ENCODE measurements at regions not wholly inside any gene's neighbourhood (a gene's known extent, or its start where the extent isn't known, plus 50 kb on each side); places are given as distances from the start of the nearest gene placed in this dataset.

DNA sequence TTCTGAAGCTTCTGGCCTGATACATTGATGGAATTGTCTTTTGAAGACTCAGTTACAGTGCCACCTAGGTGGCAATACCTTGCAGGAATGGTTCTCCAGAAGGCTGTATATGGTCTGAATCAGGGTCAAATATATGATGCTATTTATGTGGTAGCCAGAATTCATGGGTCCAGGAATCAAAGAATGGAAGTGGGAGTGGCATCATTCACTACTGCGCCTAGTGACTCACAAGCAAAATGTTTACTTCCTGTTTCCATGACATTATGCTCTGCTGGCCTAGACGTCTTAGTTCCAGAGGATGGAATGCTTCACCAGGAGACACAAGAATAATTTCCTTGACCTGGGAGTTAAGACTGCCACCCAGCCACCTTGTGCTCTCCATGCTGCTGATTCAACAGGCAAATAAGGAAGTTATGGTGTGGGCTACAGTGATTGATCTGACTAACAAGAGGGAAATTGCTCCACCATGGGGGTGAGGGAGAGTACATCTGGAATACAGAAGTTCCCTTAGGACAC, 491.8 kb downstream of the ETS1 start:
- ATAC-seq = no peak
- H3K4me3 Mint-ChIP-seq = peak overlapping the region; percentile 10

DNA sequence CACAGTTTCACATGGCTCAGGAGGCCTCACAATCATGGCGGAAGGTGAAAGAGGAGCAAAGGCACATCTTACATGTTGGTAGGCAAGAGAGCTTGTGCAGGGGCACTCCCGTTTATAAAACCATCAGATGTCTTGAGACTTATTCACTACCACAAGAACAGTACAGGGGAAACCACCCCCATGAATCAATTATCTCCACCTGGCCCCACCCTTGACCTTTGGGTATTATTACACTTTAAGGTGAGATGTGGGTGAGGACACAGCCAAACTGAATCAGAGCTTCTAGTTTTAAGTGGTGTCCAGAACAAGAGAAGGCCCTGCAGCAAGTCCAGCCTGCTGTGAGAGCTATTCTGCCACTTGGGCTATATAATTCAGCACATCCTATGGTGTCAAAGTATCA, 493.7 kb downstream of the ETS1 start:
- Mint-ChIP-seq H3K9me3 (peaks cover 11% of the 10 kb centered on the region), H3K4me3 (no peak overlapping the region), H3K36me3 (ENCODE audit: insufficient read depth) (peaks cover 5% of the 10 kb centered on the region), H3K4me1 (ENCODE audit: low read depth) (peaks cover 9% of the 10 kb centered on the region), H3K27me3 (ENCODE audit: low read depth) (peaks cover under 1% of the 10 kb centered on the region)
- DNase-seq (no peak), ATAC-seq (no peak)

More for the DNA sequence above, 491.8 kb downstream of the ETS1 start:
- no peaks in the 10 kb centered on the region for H3K36me3 Mint-ChIP-seq (ENCODE audit: insufficient read depth)
- DNase-seq = no peak
- peaks cover 2% of the 10 kb centered on the region for H3K27me3 Mint-ChIP-seq (ENCODE audit: low read depth)
- peaks cover 20% of the 10 kb centered on the region for H3K4me1 Mint-ChIP-seq (ENCODE audit: low read depth)
- H3K9me3 Mint-ChIP-seq = no peaks in the 10 kb centered on the region

DNA sequence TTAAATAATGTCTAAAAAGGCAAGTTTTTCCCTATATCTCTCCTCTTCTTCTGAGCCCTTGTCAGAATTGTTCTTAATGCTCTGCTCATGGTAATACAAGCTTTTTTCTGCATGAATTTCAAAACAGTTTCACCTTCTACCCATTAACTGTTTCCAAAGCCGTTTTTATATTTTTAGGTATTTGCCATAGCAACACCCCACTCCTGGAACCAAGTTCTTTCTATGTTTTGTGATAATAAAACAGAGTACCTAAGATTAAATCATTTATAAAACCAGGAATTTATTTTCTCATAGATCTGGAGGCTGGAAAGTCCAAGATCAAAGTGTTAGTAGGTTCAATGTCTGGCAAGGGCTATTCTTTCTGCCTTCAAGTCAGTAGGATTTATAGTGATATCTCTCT, 497.4 kb downstream of the ETS1 start:
- no peaks in the 10 kb centered on the region for H3K27me3 Mint-ChIP-seq (ENCODE audit: low read depth)
- H3K4me1 Mint-ChIP-seq (ENCODE audit: low read depth) = peaks cover 19% of the 10 kb centered on the region
- ATAC-seq (no peak), DNase-seq (no peak)
- H3K36me3 Mint-ChIP-seq (ENCODE audit: insufficient read depth) = peaks cover 5% of the 10 kb centered on the region
- H3K9me3 Mint-ChIP-seq = peaks cover 11% of the 10 kb centered on the region
- H3K4me3 Mint-ChIP-seq = no peak overlapping the region

DNA sequence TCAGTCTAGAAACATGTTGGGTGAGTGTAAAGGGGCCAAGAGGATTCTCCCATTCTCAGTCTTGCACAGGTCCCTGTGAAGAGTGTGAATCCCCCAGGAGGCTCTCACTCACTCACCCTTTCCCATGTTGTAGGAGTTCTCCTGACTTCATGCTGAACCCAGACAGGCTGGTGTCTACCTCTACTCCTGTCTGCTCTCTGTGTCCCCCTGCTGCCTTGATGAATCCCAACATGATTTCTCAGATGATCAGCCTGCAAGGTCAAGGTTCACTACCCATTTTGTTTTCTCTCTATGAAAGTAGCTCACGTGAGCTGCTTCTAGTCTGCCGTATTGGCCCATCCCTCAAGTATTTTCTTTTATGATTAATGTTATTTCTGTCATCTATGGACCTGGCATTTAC, 500.6 kb downstream of the ETS1 start:
- H3K9me3 Mint-ChIP-seq = peaks cover 17% of the 10 kb centered on the region
- no peak for DNase-seq
- H3K4me3 Mint-ChIP-seq = no peak overlapping the region
- H3K36me3 Mint-ChIP-seq (ENCODE audit: insufficient read depth) = peaks cover 5% of the 10 kb centered on the region
- no peak for ATAC-seq
- H3K27me3 Mint-ChIP-seq (ENCODE audit: low read depth) = no peaks in the 10 kb centered on the region
- peaks cover 36% of the 10 kb centered on the region for H3K4me1 Mint-ChIP-seq (ENCODE audit: low read depth)

DNA sequence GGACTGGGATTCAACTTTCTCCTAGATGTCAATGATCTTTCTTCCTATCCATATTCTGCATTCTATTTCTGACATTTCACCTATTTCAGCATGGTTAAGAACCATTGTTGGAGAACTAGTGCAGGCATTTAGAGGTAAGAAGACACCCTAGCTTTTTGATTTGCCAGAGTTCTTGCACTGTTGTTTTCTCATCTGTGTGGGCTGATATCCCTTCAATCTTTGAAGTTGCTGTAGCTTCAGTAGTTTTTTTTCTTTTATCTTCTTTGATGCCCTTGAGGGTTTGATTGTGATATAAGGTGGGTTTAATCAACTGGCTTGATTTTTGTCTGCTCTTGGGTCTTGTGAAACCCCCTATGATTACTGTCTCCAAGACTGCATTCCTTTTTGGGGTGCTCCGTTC, 502.1 kb downstream of the ETS1 start:
- H3K9me3 Mint-ChIP-seq = peaks cover 16% of the 10 kb centered on the region
- H3K4me1 Mint-ChIP-seq (ENCODE audit: low read depth) = peaks cover 39% of the 10 kb centered on the region
- peaks cover 5% of the 10 kb centered on the region for H3K36me3 Mint-ChIP-seq (ENCODE audit: insufficient read depth)
- peak overlapping the region; percentile 9 for H3K4me3 Mint-ChIP-seq
- DNase-seq (no peak), ATAC-seq (no peak)
- H3K27me3 Mint-ChIP-seq (ENCODE audit: low read depth) = no peaks in the 10 kb centered on the region

DNA sequence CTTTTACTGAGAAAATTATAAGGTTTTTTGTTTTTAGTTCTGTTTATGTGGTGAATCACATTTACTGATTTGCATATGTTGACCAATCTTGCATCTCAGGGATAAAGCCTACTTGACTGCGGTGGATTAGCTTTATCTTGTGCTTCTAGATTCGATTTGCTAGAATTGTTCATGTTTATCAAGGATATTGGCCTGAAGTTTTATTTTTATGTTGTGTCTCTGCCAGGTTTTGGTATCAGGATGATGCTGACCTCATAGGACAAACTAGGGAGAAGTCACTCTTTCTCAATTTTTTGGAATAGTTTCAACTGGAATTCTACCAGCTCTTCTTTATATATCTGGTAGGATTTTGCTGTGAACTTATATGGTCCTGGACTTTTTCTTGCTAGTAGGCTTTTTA, 504.8 kb downstream of the ETS1 start:
- peaks cover 7% of the 10 kb centered on the region for H3K9me3 Mint-ChIP-seq
- H3K4me1 Mint-ChIP-seq (ENCODE audit: low read depth) = peaks cover 50% of the 10 kb centered on the region
- H3K27me3 Mint-ChIP-seq (ENCODE audit: low read depth) = no peaks in the 10 kb centered on the region
- ATAC-seq (no peak), DNase-seq (no peak)
- H3K36me3 Mint-ChIP-seq (ENCODE audit: insufficient read depth) = no peaks in the 10 kb centered on the region
- no peak overlapping the region for H3K4me3 Mint-ChIP-seq

DNA sequence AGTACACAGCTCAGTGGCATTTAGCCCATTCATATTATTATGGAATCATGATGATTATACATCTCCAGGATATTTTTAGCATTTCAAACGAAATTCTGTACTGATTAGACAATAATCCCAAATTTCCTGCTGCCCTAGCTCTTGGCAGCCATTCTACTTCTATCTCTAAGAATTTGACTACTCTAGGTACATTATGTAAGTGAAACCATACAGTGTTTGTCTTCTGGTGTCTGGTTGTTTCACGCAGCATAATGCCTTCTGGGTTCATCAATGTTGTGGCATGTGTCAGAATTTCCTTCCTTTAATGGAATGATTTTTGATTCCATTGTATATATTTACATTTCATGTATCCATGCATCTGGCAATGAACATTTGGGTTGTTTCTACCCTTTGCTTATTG, 517.7 kb downstream of the ETS1 start:
- Mint-ChIP-seq H3K36me3 (ENCODE audit: insufficient read depth) (no peaks in the 10 kb centered on the region), H3K4me3 (no peak overlapping the region)
- DNase-seq = no peak

DNA sequence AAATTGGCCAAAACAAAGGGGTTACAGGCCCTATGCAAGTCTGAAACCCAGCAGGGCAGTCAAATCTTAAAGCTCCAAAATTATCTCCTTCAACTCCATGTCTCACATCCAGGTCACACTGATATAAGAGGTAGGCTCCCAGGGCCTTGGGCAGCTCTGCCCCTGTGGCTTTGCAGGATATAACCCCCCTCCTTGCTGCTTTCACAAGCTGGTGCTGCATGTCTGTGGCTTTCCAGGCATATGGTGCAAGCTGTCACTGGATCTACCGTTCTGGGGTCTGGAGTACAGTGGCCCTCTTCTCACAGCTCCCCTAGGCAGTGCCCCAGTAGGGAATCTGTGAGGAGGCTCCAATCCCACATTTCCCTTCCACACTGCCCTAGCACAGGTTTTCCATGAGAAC, 519.6 kb downstream of the ETS1 start:
- Mint-ChIP-seq H3K27me3 (ENCODE audit: low read depth) (no peaks in the 10 kb centered on the region), H3K36me3 (ENCODE audit: insufficient read depth) (peaks cover 3% of the 10 kb centered on the region), H3K9me3 (peaks cover 18% of the 10 kb centered on the region), H3K4me3 (no peak overlapping the region), H3K4me1 (ENCODE audit: low read depth) (no peaks in the 10 kb centered on the region)
- no peak for ATAC-seq
- DNase-seq = no peak

More for the DNA sequence above, 517.7 kb downstream of the ETS1 start:
- ATAC-seq = no peak
- peaks cover 6% of the 10 kb centered on the region for H3K4me1 Mint-ChIP-seq (ENCODE audit: low read depth)
- no peaks in the 10 kb centered on the region for H3K27me3 Mint-ChIP-seq (ENCODE audit: low read depth)
- H3K9me3 Mint-ChIP-seq = peaks cover 10% of the 10 kb centered on the region

DNA sequence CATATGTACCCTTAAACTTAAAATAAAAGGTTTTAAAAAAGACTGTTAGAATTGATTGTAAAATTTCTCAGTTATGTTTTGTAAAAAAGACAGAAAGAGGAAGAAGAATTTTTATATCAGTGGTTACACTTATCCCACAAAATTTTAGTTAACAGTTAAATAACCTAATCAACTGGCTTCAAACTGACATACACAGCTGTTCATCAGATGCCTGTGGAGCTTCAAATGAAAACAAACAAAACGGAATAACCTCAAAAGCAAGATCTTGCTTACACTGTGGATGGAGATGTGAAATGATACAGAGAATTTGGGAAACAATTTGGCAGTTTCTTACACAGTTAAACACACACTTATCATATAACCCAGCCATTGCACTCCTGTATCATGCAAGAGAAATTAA, 521.0 kb downstream of the ETS1 start:
- peaks cover 2% of the 10 kb centered on the region for H3K27me3 Mint-ChIP-seq (ENCODE audit: low read depth)
- ATAC-seq (no peak), DNase-seq (no peak)
- H3K36me3 Mint-ChIP-seq (ENCODE audit: insufficient read depth) = peaks cover 3% of the 10 kb centered on the region
- no peak overlapping the region for H3K4me3 Mint-ChIP-seq
- H3K4me1 Mint-ChIP-seq (ENCODE audit: low read depth) = no peaks in the 10 kb centered on the region
- peaks cover 18% of the 10 kb centered on the region for H3K9me3 Mint-ChIP-seq

DNA sequence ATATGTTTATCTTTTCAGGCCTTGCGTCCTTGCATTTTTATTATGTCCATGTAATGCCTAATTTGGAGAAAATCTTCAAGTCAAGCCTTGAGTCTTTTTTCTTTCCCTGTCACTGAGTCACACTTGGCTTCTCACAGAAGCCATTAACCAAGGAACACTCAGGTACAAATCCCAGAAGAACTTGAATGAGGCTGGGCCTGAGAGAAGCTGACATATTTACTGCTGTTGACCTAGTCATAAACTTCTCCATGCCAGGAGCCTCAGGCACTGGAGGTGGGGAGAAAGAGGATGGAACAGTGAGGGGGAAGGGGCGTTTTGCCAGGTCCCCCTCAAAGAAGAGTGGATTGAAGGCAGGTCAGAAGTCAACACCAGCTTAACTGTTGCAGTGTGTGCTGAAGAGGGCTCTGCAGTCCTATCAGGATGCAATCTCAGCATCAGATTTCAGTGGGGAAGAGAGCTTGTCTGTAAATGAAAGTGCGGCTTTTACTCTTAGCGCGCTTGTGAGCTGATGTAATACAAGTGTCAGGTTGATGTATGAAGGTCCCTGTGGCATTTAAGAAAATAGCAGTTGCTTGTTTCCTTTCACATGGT, 526.0 kb downstream of the ETS1 start:
- H3K9me3 Mint-ChIP-seq = peaks cover 8% of the 10 kb centered on the region
- peaks cover 3% of the 10 kb centered on the region for H3K36me3 Mint-ChIP-seq (ENCODE audit: insufficient read depth)
- peaks cover 12% of the 10 kb centered on the region for H3K4me1 Mint-ChIP-seq (ENCODE audit: low read depth)
- DNase-seq (no peak), ATAC-seq (no peak)
- H3K27me3 Mint-ChIP-seq (ENCODE audit: low read depth) = peaks cover 2% of the 10 kb centered on the region
- no peak overlapping the region for H3K4me3 Mint-ChIP-seq

DNA sequence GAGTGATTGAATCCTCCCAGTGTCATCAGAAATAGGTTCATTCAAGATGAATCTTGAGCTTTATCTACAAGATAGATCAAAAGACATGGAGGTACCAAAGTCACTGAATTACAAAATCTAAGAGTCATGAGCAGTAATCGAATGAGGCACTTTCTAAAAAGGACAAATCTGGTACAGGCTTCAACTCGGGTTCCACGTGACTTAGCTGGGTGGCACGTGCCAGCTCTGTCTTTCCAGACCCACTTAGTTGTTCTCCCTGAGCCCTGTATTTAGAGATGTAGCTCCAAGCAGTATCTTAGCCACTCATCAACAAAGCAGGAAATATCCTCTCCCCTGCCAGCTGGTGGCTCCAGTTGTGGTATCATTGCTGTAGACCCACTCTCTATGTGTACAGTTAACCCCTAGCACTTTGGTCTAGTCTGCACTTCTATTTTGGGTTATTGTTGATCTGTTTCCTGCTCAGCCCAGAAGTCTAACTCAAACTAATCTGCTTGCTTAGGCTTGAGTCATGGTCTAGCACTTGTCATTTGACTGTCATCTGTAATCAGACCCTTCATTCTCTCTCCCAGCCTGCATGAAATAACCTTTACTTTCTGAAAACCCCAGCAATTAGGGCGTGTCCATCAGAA, 528.7 kb downstream of the ETS1 start:
- Mint-ChIP-seq H3K4me3 (no peak overlapping the region), H3K9me3 (peaks cover 5% of the 10 kb centered on the region), H3K4me1 (ENCODE audit: low read depth) (peaks cover 34% of the 10 kb centered on the region), H3K36me3 (ENCODE audit: insufficient read depth) (no peaks in the 10 kb centered on the region), H3K27me3 (ENCODE audit: low read depth) (peaks cover 2% of the 10 kb centered on the region)
- ATAC-seq (peak; percentile 68 to 78), DNase-seq (no peak)

DNA sequence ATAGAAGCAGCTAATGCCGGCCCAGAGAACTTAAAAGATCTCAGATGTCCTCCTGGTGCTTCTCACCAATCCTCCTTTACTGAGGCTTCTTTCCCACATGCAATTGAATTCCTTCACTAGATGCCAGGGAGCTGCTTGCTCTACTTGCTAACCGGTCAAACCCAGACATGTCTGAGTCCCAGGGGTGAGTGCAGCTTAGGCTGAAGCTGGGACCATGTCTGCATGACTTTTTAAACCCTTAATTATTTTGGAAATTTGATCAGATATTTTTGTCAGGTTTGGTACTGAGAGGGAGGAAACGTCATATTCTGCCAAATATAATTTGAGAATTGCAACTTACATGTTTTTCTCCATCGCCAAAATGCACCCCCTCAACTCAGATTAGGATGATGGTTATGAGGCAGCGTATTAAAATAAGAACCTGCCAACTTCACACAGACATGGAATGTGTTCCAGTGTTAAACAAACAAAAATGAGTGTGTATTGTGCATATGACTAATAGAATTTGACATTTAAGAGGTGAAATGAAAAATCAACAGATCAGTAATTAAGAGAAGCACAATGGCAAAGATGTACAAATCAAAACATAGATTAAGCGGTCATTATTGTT, 529.5 kb downstream of the ETS1 start:
- Mint-ChIP-seq H3K36me3 (ENCODE audit: insufficient read depth) (no peaks in the 10 kb centered on the region), H3K27me3 (ENCODE audit: low read depth) (peaks cover 2% of the 10 kb centered on the region), H3K9me3 (peaks cover under 1% of the 10 kb centered on the region), H3K4me3 (no peak overlapping the region), H3K4me1 (ENCODE audit: low read depth) (peaks cover 42% of the 10 kb centered on the region)
- no peak for ATAC-seq
- no peak for DNase-seq

DNA sequence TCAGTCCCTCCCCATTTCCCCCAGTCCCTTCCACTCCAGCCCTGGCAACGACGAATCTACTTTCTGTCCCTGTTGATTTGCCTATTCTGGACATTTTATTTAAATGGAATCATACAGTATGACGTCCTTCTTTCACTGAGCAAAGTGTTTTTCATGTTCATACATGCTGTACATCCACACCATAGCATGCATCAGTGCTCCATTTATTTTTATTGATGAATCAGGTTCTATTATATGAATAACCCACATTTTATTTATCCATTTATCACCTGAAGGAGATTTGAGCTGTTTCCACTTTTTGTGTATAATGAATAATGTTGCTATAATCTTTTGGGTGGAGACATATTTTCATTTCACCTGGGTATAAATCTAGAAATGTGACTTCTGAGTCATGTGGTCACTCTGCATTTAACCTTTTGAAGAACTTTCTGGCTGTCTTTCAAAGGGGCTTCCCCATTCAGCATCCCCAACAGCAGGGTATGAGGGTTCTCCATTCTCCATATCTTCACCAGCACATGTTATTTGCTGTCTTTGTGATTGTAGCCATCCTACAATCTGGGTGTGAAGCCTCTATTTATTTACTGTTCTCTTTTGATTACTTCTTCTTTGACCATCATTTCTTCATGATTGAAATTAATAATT, 531.7 kb downstream of the ETS1 start:
- DNase-seq (no peak), ATAC-seq (no peak)
- Mint-ChIP-seq H3K4me1 (ENCODE audit: low read depth) (peaks cover 62% of the 10 kb centered on the region), H3K9me3 (peaks cover 4% of the 10 kb centered on the region), H3K27me3 (ENCODE audit: low read depth) (no peaks in the 10 kb centered on the region), H3K4me3 (no peak overlapping the region), H3K36me3 (ENCODE audit: insufficient read depth) (peaks cover 1% of the 10 kb centered on the region)

DNA sequence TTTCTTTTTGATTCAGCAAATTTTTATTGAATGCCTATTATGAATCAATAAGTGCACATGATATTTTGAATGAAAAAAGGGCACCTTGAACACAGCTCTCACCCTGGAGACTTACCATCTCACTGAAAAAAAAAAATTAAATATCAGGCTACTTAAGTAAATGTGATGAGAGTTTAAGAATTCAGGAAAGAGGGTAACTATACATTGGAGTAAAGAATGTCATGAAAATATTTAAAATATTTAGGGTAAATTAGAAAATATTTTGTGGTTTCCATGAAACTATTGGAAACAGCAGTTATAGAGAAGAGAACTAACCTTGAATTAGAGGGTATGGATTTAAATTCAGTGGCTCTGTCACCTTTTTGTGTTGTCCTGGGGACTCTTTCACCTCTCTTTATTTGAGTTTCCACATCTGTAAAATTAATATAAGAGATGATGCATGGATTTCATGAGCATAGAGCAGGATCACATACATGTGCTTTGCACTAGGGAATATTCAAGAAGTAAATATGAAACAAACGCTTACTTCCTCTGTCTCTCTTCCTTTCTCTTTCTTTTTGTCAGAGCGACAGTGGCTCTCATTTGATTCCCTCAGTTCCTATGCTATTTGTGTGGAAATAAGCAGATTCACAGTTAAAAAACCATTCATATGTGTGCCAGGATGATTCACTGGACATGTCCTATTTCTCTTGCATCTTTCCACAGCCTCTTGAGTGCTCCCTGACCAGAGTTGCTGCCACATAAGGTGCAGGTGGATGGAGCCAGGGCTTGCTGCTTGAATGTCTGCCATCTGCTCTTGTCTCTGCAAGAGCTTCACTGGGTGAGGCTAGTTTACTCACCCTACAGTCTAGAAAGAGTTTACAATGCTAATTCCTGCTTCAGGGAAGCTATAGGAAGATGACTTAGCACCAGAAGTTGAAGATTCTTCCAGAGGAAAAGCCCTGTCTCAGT, 533.1 kb downstream of the ETS1 start:
- DNase-seq = no peak
- ATAC-seq = peak; percentile 21 to 34
- Mint-ChIP-seq H3K4me3 (peak overlapping the region; percentile 76), H3K9me3 (peaks cover 4% of the 10 kb centered on the region), H3K36me3 (ENCODE audit: insufficient read depth) (peaks cover 1% of the 10 kb centered on the region), H3K27me3 (ENCODE audit: low read depth) (no peaks in the 10 kb centered on the region), H3K4me1 (ENCODE audit: low read depth) (peaks cover 75% of the 10 kb centered on the region)
